ENCODE measurements at regions not wholly inside any gene's neighbourhood (a gene's known extent, or its start where the extent isn't known, plus 50 kb on each side); places are given as distances from the start of the nearest gene placed in this dataset.

DNA sequence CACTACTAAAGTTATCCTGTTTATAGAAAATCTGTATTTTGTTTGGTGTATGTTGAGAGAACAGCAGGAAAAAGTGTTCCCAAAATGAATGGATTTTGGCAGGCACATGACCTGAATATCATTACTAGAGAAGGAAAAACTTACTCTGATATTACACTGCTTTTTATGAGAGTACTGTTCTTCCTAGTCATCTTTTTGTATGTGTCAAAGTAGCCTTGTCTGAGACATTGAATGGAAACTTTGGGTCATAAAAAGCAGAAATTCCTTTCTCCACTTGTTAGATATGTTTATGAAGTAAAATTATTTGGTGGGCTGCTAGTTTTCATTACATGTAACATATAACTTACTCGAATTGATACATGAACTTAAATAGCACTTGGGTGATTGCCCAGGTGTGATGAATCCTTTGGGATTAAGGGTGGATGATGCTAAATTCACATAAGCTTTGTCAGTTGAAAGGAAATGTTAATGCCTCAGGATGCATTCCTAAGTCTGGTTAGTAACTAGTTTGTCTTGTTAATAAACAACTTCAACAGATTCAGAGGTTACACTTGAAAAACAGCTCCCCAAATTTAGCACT lies 206.7 kb downstream of the CENPW start (continued):
- TF ChIP-seq EZH2phosphoT487 (IDR thresholded peaks at IDR 0.05; ENCODE audit: unreplicated experiment): no peak
- TF ChIP-seq, protein P1, sequence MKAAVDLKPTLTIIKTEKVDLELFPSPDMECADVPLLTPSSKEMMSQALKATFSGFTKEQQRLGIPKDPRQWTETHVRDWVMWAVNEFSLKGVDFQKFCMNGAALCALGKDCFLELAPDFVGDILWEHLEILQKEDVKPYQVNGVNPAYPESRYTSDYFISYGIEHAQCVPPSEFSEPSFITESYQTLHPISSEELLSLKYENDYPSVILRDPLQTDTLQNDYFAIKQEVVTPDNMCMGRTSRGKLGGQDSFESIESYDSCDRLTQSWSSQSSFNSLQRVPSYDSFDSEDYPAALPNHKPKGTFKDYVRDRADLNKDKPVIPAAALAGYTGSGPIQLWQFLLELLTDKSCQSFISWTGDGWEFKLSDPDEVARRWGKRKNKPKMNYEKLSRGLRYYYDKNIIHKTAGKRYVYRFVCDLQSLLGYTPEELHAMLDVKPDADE (IDR thresholded peaks at IDR 0.05): no peak

GRCh38 chr6:126548300-126548699 lies 208.4 kb downstream of the CENPW start:
- peaks cover 5% of the 10 kb centered on the region; the same call in 1 of the 3 replicates for H3K4me1 Mint-ChIP-seq
- H3K27ac Mint-ChIP-seq: no peak overlapping the region
- ATAC-seq: no peak

More at GRCh38 chr6:126548300-126548699, 208.4 kb downstream of the CENPW start:
- Histone ChIP-seq H3K4me2 (no peak overlapping the region), H2AFZ (no peak overlapping the region), H3F3A (replicated peaks; ENCODE audit: low read depth) (no peaks in the 10 kb centered on the region), H3K27ac (ENCODE audit: low read depth) (no peak overlapping the region), H3K36me3 (ENCODE audit: insufficient read depth) (no peaks in the 10 kb centered on the region), H3K9me2 (ENCODE audit: insufficient read depth) (no peaks in the 10 kb centered on the region; the same call in 1 of the 2 replicates), H3K4me1 (ENCODE audit: insufficient read depth) (0 out of 2 replicates have a peak, but pooled peaks cover 5% of the 10 kb centered on the region), H3K27me3 (ENCODE audit: insufficient read depth) (no peaks in the 10 kb centered on the region), H3K79me2 (replicated peaks; ENCODE audit: insufficient read depth) (no peaks in the 10 kb centered on the region), H3K4me3 (no peak overlapping the region), H4K20me1 (replicated peaks; ENCODE audit: insufficient read depth) (no peaks in the 10 kb centered on the region)
- no peak for DNase-seq (ENCODE audit: low spot score)
- H3K27me3 Mint-ChIP-seq (ENCODE audit: insufficient read depth, low read depth, poor library complexity): no peaks in the 10 kb centered on the region
- no peaks in the 10 kb centered on the region; the same call in 2 of the 3 replicates for H3K36me3 Mint-ChIP-seq (ENCODE audit: low read depth)
- peaks cover 16% of the 10 kb centered on the region; the same call in 1 of the 3 replicates for H3K9me3 Mint-ChIP-seq
- TF ChIP-seq, protein P1 (IDR thresholded peaks at IDR 0.05): no peak
- TF ChIP-seq NANOG (IDR thresholded peaks at IDR 0.05; ENCODE audit: borderline replicate concordance) (no peak), ZNF331 (CRISPR knock-in tag; IDR thresholded peaks at IDR 0.05; ENCODE audit: low read depth) (no peak), CREB1 (CRISPR knock-in tag; IDR thresholded peaks at IDR 0.05; ENCODE audit: low read depth) (no peak)
- TF ChIP-seq, protein P2, sequence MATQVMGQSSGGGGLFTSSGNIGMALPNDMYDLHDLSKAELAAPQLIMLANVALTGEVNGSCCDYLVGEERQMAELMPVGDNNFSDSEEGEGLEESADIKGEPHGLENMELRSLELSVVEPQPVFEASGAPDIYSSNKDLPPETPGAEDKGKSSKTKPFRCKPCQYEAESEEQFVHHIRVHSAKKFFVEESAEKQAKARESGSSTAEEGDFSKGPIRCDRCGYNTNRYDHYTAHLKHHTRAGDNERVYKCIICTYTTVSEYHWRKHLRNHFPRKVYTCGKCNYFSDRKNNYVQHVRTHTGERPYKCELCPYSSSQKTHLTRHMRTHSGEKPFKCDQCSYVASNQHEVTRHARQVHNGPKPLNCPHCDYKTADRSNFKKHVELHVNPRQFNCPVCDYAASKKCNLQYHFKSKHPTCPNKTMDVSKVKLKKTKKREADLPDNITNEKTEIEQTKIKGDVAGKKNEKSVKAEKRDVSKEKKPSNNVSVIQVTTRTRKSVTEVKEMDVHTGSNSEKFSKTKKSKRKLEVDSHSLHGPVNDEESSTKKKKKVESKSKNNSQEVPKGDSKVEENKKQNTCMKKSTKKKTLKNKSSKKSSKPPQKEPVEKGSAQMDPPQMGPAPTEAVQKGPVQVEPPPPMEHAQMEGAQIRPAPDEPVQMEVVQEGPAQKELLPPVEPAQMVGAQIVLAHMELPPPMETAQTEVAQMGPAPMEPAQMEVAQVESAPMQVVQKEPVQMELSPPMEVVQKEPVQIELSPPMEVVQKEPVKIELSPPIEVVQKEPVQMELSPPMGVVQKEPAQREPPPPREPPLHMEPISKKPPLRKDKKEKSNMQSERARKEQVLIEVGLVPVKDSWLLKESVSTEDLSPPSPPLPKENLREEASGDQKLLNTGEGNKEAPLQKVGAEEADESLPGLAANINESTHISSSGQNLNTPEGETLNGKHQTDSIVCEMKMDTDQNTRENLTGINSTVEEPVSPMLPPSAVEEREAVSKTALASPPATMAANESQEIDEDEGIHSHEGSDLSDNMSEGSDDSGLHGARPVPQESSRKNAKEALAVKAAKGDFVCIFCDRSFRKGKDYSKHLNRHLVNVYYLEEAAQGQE (IDR thresholded peaks at IDR 0.05; ENCODE audit: unreplicated experiment): no peak
- no peak overlapping the region for H3K4me3 Mint-ChIP-seq
